HCT116 (cell line): ENCODE measurements at regions not wholly inside any gene's neighbourhood (a gene's known extent, or its start where the extent isn't known, plus 50 kb on each side); places are given as distances from the start of the nearest gene placed in this dataset.

Experiments
- EZH2 ChIP-seq: fragments of 200-600 bp; sonication (generic); IDR thresholded peaks from 2 replicates; pipeline ENCODE4 v1.6.1; 2017; ENCODE audit warnings: antibody characterized with exemption, mixed run types
- EZH2phosphoT487 ChIP-seq: fragments of 200-600 bp; IDR thresholded peaks from 2 replicates; pipeline ENCODE4 v1.6.1; 2018; ENCODE audit warnings: antibody characterized with exemption, borderline replicate concordance
- POLR2A ChIP-seq: IDR thresholded peaks from 2 replicates; pipeline ENCODE4 v1.7.0; 2011; ENCODE audit warnings: borderline replicate concordance; ENCODE audit not compliant: insufficient read depth, insufficient read length; ENCODE audit errors: extremely low read depth
- POLR2AphosphoS5 ChIP-seq: IDR thresholded peaks from 2 replicates; pipeline ENCODE4 v1.6.1; 2011; ENCODE audit warnings: mild to moderate bottlenecking, low read depth, low read length, moderate library complexity
- RAD21 ChIP-seq: IDR thresholded peaks from 2 replicates; pipeline ENCODE4 v1.6.1; 2012; ENCODE audit warnings: low read depth, mild to moderate bottlenecking
- SP1 ChIP-seq: IDR thresholded peaks from 2 replicates; pipeline ENCODE4 v1.6.1; 2012; ENCODE audit warnings: low read depth
- YY1 ChIP-seq: IDR thresholded peaks from 2 replicates; pipeline ENCODE4 v1.6.1; 2011; ENCODE audit warnings: low read length, low read depth, moderate library complexity, mild to moderate bottlenecking; ENCODE audit not compliant: insufficient replicate concordance; ENCODE audit errors: extremely low read depth
- ZNF274 ChIP-seq: fragments of 200-500 bp; sonication (Bioruptor generic); IDR thresholded peaks from 2 replicates; pipeline ENCODE4 v1.6.1; 2014; ENCODE audit warnings: mild to moderate bottlenecking, low read depth, low read length, inconsistent platforms
- TF ChIP-seq, protein P1 (sequence below): IDR thresholded peaks from 2 replicates; pipeline ENCODE4 v1.6.1; 2012; ENCODE audit warnings: low read depth
- TF ChIP-seq, protein P2 (sequence below), 3 experiments: fragments of 200-600 bp in 1 of 3; sonication (generic) in 1 of 3; IDR thresholded peaks in 2 of 3; conservative IDR thresholded peaks in 1 of 3; 2 replicates each; pipeline ENCODE4 v1.5.1; 2012 to 2017; ENCODE audit warnings: low read depth in 2 of 3, low read length in 2 of 3, antibody characterized with exemption in 1 of 3, borderline replicate concordance in 1 of 3, control low read depth in 1 of 3, mild to moderate bottlenecking in 1 of 3, mixed read lengths in 1 of 3, mixed run types in 1 of 3, moderate library complexity in 1 of 3; ENCODE audit not compliant: insufficient read depth in 1 of 3

DNA sequence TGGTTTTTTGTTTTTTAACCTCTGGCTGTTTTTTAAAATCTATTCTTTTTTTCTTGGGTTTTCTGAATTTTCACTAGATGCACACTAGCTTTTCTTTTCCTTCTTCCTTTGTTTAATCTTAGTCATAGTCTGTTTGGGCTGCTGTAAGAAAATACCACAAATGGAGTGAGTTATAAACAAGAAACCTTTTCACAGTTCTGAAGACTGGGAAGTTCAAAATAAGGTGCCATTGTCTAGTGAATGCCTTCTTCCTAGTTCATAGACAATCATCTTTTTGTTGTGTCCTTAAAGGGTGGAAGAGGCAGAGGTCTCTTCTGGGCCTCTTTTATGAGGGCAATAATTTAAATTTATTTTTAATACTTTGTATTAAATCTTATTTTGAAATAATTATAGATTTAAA is 532.9 kb upstream of the ANO5 start:
- TF ChIP-seq, protein P1, sequence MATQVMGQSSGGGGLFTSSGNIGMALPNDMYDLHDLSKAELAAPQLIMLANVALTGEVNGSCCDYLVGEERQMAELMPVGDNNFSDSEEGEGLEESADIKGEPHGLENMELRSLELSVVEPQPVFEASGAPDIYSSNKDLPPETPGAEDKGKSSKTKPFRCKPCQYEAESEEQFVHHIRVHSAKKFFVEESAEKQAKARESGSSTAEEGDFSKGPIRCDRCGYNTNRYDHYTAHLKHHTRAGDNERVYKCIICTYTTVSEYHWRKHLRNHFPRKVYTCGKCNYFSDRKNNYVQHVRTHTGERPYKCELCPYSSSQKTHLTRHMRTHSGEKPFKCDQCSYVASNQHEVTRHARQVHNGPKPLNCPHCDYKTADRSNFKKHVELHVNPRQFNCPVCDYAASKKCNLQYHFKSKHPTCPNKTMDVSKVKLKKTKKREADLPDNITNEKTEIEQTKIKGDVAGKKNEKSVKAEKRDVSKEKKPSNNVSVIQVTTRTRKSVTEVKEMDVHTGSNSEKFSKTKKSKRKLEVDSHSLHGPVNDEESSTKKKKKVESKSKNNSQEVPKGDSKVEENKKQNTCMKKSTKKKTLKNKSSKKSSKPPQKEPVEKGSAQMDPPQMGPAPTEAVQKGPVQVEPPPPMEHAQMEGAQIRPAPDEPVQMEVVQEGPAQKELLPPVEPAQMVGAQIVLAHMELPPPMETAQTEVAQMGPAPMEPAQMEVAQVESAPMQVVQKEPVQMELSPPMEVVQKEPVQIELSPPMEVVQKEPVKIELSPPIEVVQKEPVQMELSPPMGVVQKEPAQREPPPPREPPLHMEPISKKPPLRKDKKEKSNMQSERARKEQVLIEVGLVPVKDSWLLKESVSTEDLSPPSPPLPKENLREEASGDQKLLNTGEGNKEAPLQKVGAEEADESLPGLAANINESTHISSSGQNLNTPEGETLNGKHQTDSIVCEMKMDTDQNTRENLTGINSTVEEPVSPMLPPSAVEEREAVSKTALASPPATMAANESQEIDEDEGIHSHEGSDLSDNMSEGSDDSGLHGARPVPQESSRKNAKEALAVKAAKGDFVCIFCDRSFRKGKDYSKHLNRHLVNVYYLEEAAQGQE = no peak
- TF ChIP-seq ZNF274 (no peak), YY1 (no peak), SP1 (no peak), RAD21 (no peak), POLR2AphosphoS5 (no peak), EZH2 (no peak), EZH2phosphoT487 (no peak), POLR2A (no peak)
- TF ChIP-seq, protein P2, sequence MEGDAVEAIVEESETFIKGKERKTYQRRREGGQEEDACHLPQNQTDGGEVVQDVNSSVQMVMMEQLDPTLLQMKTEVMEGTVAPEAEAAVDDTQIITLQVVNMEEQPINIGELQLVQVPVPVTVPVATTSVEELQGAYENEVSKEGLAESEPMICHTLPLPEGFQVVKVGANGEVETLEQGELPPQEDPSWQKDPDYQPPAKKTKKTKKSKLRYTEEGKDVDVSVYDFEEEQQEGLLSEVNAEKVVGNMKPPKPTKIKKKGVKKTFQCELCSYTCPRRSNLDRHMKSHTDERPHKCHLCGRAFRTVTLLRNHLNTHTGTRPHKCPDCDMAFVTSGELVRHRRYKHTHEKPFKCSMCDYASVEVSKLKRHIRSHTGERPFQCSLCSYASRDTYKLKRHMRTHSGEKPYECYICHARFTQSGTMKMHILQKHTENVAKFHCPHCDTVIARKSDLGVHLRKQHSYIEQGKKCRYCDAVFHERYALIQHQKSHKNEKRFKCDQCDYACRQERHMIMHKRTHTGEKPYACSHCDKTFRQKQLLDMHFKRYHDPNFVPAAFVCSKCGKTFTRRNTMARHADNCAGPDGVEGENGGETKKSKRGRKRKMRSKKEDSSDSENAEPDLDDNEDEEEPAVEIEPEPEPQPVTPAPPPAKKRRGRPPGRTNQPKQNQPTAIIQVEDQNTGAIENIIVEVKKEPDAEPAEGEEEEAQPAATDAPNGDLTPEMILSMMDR (IDR thresholded peaks at IDR 0.05 in 2 of 3, conservative IDR thresholded peaks at IDR 0.05 in 1 of 3; ENCODE audit: borderline replicate concordance in 1 of 3, insufficient read depth in 1 of 3, low read depth in 2 of 3, low read length in 2 of 3) = no peak
